ENCODE measurements at regions not wholly inside any gene's neighbourhood (a gene's known extent, or its start where the extent isn't known, plus 50 kb on each side); places are given as distances from the start of the nearest gene placed in this dataset.
"Not testable (repeated sequence)": the region's sequence is repeated elsewhere in the genome, so short reads cannot be mapped to it uniquely, and the experiment has no call there.

GRCh38 chr1:67909776-67910175, 76.5 kb upstream of the GNG12 start:
- DNase-seq (ENCODE audit: low spot score) = no peak
- intact Hi-C loops (cut with DNase I) = loop anchor here in 1 of 2 donors (5.0 kb wide), 1 partner anchor 703 kb away; no protein-coding TSS in a partner anchor

- intact Hi-C loops (cut with DNase I) = loop anchor here in 1 of 2 donors (5.0 kb wide), 1 partner anchor 704 kb away; no protein-coding TSS in a partner anchor
- no peak for DNase-seq (ENCODE audit: low spot score)
Measured at GRCh38 chr1:67908250-67908936, 75.1 kb upstream of the GNG12 start.

DNA sequence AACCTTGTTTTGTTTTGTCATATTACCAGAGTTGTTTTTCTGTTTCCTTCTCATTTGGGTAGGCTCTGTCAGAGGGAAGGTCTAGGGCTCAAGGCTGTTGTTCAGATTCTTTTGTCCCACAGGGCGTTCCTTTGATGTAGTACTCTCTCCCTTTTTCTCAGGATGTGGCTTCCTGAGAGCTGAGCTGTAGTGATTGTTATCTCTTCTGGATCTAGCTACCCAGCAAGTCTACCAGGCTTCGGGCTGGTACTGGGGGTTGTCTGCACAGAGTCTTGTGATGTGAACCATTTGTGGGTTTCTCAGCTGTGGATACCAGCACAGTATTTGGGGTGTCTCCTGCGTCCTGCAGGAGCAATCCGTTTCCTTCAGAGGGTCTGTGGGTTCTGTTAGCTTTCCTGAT, 74.2 kb upstream of the GNG12 start:
- DNase-seq (ENCODE audit: low spot score) = not testable (repeated sequence)
- intact Hi-C loops (cut with DNase I) = loop anchor here in 1 of 2 donors (5.0 kb wide), 1 partner anchor 705 kb away; no protein-coding TSS in a partner anchor

DNA sequence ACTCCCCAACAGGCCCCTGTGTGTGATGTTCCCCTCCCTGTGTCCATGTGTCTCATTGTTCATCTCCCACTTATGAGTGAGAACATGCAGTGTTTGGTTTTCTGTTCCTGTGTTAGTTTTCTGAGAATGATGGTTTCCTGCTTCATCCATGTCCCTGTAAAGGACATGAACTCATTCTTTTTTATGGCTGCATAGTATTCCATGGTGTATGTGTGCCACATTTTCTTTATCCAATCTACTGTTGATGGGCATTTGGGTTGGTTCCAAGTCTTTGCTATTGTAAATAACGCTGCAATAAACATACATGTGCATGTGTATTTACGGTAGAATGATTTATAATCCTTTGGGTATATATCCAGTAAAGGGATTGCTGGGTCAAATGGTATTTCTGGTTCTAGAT, 72.7 kb upstream of the GNG12 start:
- intact Hi-C loops (cut with DNase I) = loop anchor here in 1 of 2 donors (5.0 kb wide), 1 partner anchor 706 kb away; no protein-coding TSS in a partner anchor

GRCh38 chr1:67902546-67903223, 69.4 kb upstream of the GNG12 start:
- DNase-seq (ENCODE audit: low spot score); intact Hi-C loops (cut with DNase I): not testable (repeated sequence)

More for the DNA sequence above, 72.7 kb upstream of the GNG12 start:
- not testable (repeated sequence) for DNase-seq (ENCODE audit: low spot score)

DNA sequence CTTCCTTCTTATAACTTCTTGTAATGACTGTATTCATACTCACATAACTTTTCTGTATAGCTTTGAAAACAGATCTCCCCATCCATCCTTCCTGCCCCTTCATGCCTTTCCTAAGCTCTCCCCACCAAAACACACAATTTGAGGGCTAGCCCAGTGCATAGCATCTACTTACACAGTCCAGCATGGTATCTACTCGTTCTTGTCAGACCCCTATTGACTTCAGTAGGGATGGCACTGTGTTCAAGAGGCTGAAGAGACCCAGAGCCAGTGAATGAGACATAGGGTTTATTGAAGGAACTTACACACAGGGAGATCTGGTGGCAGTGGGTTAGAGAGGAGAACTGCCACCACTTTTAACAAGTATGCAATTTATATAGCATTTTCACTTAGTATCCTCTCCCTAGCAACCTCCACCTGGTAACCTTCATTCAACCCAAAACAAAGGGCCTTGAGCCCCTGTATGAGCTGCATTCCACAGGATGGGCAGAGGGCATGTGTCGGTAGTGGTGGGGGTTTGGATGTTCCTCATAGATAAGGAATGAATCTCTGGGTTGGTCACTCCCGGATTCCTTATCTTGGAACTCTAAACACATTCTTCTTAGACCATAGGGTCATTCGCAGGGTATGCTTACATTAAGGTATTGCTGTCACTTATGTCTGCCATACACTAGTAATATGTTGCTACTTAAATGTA, 64.9 kb upstream of the GNG12 start:
- DNase-seq (ENCODE audit: low spot score) = no peak
- intact Hi-C loops (cut with DNase I) = no loop called here

GRCh38 chr1:67897270-67897949, 64.1 kb upstream of the GNG12 start:
- intact Hi-C loops (cut with DNase I) = no loop called here
- DNase-seq (ENCODE audit: low spot score) = no peak

DNA sequence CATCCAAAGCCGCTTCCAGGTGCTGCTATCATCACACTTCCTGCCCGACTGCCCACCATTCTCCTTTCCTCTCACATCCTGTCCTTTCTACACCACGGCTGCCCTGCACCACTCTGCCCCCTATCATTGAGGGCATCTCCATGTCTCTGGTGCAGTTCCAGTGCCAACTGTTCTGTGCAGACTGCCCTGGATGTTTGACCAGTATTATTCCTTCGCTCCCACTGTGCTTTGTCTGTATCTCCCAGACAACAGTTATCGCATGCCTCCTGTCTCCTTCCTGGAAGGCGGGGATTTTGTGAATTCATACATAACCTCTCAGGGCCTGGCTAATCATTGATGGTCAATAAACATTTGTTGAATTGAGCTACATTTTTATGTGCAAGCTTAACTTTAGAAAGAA, 63.6 kb upstream of the GNG12 start:
- no peak for DNase-seq (ENCODE audit: low spot score)
- intact Hi-C loops (cut with DNase I) = no loop called here

- DNase-seq (ENCODE audit: low spot score) = no peak
- intact Hi-C loops (cut with DNase I) = no loop called here
Measured at GRCh38 chr1:67894981-67895735, 61.9 kb upstream of the GNG12 start.

GRCh38 chr1:67893126-67893495, 59.8 kb upstream of the GNG12 start:
- intact Hi-C loops (cut with DNase I) = no loop called here
- DNase-seq (ENCODE audit: low spot score) = no peak

DNA sequence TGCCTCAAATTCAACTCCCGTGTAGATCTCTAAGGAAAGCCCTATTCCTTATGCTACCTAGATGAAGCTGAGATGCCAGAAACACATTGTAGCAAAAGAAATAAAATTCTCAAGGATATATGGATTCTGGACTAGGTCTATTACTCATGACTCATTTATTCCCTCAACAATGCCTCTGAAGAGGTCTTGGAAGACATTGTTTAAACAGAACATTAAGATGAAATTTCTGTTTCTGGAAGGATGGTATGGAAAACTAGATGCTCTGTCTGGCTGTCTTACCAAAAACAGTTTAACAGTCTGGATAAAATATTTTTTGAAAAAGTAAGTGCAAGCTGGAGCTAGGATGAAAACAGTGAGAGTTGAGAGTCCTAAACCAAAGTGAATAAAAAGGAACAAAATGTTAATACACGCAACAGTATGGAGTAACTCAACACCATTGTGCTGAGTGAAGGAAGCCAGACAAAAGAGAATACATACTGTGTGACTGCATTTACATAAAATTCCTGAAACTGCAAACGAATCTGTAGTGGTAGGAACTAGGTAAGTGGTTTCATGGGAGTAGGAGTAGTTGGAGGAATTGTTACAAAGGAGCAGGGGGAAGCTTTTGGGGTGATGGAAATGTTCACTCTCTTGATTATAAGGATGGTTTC, 59.3 kb upstream of the GNG12 start:
- intact Hi-C loops (cut with DNase I) = no loop called here
- no peak for DNase-seq (ENCODE audit: low spot score)

- DNase-seq (ENCODE audit: low spot score) = no peak
- intact Hi-C loops (cut with DNase I) = no loop called here
Measured at GRCh38 chr1:67890857-67891256, 57.6 kb upstream of the GNG12 start.

GRCh38 chr1:67889953-67890567, 56.8 kb upstream of the GNG12 start:
- DNase-seq (ENCODE audit: low spot score) = no peak
- intact Hi-C loops (cut with DNase I) = no loop called here

DNA sequence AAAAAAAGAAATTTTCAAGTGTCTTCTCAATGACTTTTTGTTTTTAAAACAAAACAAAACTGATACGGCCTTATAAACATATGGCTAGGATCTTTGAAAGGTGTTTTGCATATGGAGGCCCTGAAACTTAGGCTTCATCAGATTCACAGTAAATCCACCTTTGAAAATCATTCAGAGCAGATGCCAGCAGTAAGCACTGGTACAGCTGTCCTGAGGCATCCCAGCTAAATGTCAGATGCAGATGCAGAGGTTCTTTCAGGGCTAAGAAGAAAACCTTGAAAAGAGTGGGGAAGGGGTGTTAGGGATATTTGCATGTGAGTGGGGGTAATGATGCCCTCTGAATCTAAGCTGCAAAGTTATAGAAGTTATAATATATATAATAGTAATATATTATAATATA, 56.2 kb upstream of the GNG12 start:
- DNase-seq (ENCODE audit: low spot score) = no peak

GRCh38 chr1:67888216-67889106, 55.2 kb upstream of the GNG12 start:
- intact Hi-C loops (cut with DNase I) = no loop called here
- DNase-seq (ENCODE audit: low spot score) = no peak

More for the DNA sequence above, 56.2 kb upstream of the GNG12 start:
- intact Hi-C loops (cut with DNase I) = no loop called here

DNA sequence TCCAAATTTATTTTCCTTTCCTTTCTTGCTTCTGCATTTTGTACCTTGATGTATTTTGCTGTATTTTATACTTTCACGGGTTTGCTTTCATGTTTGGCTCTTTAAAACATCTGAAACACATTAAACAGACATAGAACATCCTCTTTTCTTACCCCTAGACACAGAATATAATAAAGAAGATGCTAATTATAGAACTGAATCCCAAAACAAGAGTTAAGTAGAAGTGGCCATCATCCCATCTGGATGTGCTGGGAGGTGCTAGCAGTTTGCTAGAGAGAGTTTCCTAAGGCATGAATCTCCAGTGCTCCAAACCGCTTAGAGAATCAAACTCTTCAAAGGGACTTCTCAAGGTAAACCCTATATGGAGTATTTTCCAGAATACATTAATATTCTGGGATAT, 53.9 kb upstream of the GNG12 start:
- no peak for DNase-seq (ENCODE audit: low spot score)
- intact Hi-C loops (cut with DNase I) = no loop called here

DNA sequence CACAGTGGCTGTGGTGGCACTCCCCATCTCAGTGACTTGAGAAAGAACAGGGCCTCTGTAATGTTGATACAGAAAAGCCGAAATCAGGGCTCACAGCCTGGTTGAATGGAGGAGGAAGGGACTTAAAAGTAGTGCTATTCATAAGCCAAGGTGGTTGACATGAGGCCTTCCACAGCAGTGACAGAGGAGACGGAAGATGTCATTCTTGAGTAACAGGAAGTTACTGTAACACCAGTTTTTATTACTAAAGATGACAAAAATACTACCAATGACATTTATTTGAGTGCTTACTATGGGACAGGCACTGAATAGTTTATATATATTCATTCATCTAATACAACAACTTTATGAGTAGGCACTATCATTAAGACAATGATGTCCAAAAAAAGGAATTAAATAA, 52.8 kb upstream of the GNG12 start:
- no peak for DNase-seq (ENCODE audit: low spot score)
- intact Hi-C loops (cut with DNase I) = no loop called here
